ENCODE measurements at regions not wholly inside any gene's neighbourhood (a gene's known extent, or its start where the extent isn't known, plus 50 kb on each side); places are given as distances from the start of the nearest gene placed in this dataset.

- Histone ChIP-seq H3K9me3 (replicated peaks; ENCODE audit: control insufficient read depth, insufficient read depth, low read depth, low read length) (no peaks in the 10 kb centered on the region), H3K36me3 (ENCODE audit: control insufficient read depth, insufficient read depth, low read length) (no peaks in the 10 kb centered on the region), H3K4me3 (no peak overlapping the region), H4K20me1 (replicated peaks; ENCODE audit: control insufficient read depth, insufficient read depth, low read length) (no peaks in the 10 kb centered on the region; the same call in 1 of the 2 replicates), H3K27me3 (ENCODE audit: control insufficient read depth in 2 of 2, insufficient read depth in 2 of 2, low read length in 2 of 2) (no peaks in the 10 kb centered on the region; a peak in 1 of 5 replicates), H3K4me2 (ENCODE audit: insufficient read depth, low read length) (no peak overlapping the region), H3K4me1 (replicated peaks in 1 of 2; ENCODE audit: control insufficient read depth in 2 of 2, insufficient read depth in 2 of 2, low read length in 2 of 2) (no peaks in the 10 kb centered on the region), H3K79me2 (ENCODE audit: control insufficient read depth, insufficient read depth, low read length) (no peaks in the 10 kb centered on the region), H3K9ac (ENCODE audit: insufficient read depth in 1 of 2, low read depth in 2 of 2, low read length in 2 of 2) (no peak overlapping the region), H3K9me1 (ENCODE audit: control insufficient read depth, insufficient read depth, low read length) (no peaks in the 10 kb centered on the region), H2AFZ (ENCODE audit: low read depth, low read length) (no peak overlapping the region), H3K27ac (ENCODE audit: extremely low read depth, low read depth, low read length) (no peak overlapping the region)
- in situ Hi-C loops (cut with MboI), result loop anchor here (10.0 kb wide), 1 partner anchor 612 kb away; no protein-coding TSS in a partner anchor
- no peak for FAIRE-seq
- DNase-seq (ENCODE audit: extremely low read depth in 1 of 4, low spot score in 3 of 4), result no peak
- 0% methylated on average over 3 of the region's 3 CpGs for WGBS (ENCODE audit: insufficient coverage, low coverage, missing lambda C conversion rate)
- TF ChIP-seq THRAP3 (IDR thresholded peaks at IDR 0.05; ENCODE audit: borderline replicate concordance) (no peak), HDAC8 (tag; IDR thresholded peaks at IDR 0.05) (no peak), RBM15 (IDR thresholded peaks at IDR 0.05; ENCODE audit: insufficient read depth, low read length) (no peak), ZHX1 (conservative IDR thresholded peaks at IDR 0.05; ENCODE audit: low read length) (no peak), WHSC1 (IDR thresholded peaks at IDR 0.05; ENCODE audit: low read length) (no peak), SAFB2 (IDR thresholded peaks at IDR 0.05; ENCODE audit: borderline replicate concordance, low read depth, low read length, severe bottlenecking) (no peak), NFRKB (IDR thresholded peaks at IDR 0.05; ENCODE audit: low read depth) (no peak), ZBTB8A (IDR thresholded peaks at IDR 0.05; ENCODE audit: partially characterized antibody) (no peak), TAL1 (IDR thresholded peaks at IDR 0.05) (no peak), OTX1 (CRISPR knock-in tag; IDR thresholded peaks at IDR 0.05) (no peak)
- ChIA-PET CTCF (ENCODE audit: low intra/inter-chr PET ratio) (no interaction called here), POLR2A (no interaction called here)
- intact Hi-C loops (cut with micrococcal nuclease), result loop anchor here (10.0 kb wide), 1 partner anchor 172 kb away; no protein-coding TSS in a partner anchor
- no TSS peak for BruUV-seq (replicated peaks)
- no peak for ATAC-seq
These were observed 286.4 kb downstream of the USP46 start for GRCh38 chr4:52372747-52373146.
